ACC112 (cell line): ENCODE measurements at regions not wholly inside any gene's neighbourhood (a gene's known extent, or its start where the extent isn't known, plus 50 kb on each side); places are given as distances from the start of the nearest gene placed in this dataset.
A peak's percentile ranks its signal among the peaks of the same experiment; 100 is the strongest.

Source experiments
- H2AFZ ChIP-seq: fragments of 200-600 bp; sonication (generic); one replicate; pipeline ENCODE4 v1.6.0; 2017; ENCODE audit warnings: antibody characterized with exemption, low read length; ENCODE audit not compliant: unreplicated experiment
- H3K27ac ChIP-seq: fragments of 200-600 bp; sonication (generic); 2 replicates; pipeline ENCODE4 v1.5.1; 2014; ENCODE audit warnings: low read depth, mild to moderate bottlenecking, antibody characterized with exemption, low read length, moderate library complexity
- H3K27me3 ChIP-seq: fragments of 200-600 bp; sonication (generic); 2 replicates; pipeline ENCODE4 v1.6.1; 2014; ENCODE audit warnings: mild to moderate bottlenecking, antibody characterized with exemption, low read length, moderate library complexity, mixed read lengths; ENCODE audit not compliant: insufficient read depth
- H3K36me3 ChIP-seq: fragments of 200-600 bp; sonication (generic); 2 replicates; pipeline ENCODE4 v1.6.1; 2016; ENCODE audit warnings: mild to moderate bottlenecking, antibody characterized with exemption, low read length, moderate library complexity, mixed read lengths; ENCODE audit not compliant: insufficient read depth
- H3K4me1 ChIP-seq: fragments of 200-600 bp; sonication (generic); one replicate; pipeline ENCODE4 v1.6.1; 2016; ENCODE audit warnings: low read length, mixed read lengths; ENCODE audit not compliant: insufficient read depth, unreplicated experiment, control insufficient read depth
- H3K4me3 ChIP-seq: fragments of 200-600 bp; sonication (generic); 2 replicates; pipeline ENCODE4 v1.5.1; 2014; ENCODE audit warnings: mild to moderate bottlenecking, low read depth, low read length
- H3K79me2 ChIP-seq: fragments of 200-600 bp; sonication (generic); one replicate; pipeline ENCODE4 v1.6.0; 2016; ENCODE audit warnings: low read length; ENCODE audit not compliant: control insufficient read depth, unreplicated experiment, insufficient read depth

DNA sequence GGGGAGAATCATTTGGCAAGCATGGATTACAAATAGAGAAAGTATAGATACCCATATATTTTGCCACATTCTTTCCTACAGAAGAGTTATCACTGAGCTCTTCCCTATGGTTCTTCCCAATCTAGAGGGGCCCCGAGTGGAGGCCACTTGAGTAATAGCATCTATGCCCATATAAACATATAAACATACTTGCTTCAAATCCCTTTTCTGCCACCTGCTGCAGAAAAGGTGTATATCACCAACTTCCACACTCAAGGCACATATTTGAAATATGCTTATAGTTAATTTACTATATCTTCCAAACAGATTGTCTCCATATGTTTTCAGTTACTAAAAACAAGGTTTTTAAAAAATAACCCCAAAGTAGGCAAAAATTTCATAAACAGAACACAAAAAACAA is 642.8 kb upstream of the DIPK2B start:
- Histone ChIP-seq H3K27ac (no peak overlapping the region), H3K4me3 (no peak overlapping the region)

DNA sequence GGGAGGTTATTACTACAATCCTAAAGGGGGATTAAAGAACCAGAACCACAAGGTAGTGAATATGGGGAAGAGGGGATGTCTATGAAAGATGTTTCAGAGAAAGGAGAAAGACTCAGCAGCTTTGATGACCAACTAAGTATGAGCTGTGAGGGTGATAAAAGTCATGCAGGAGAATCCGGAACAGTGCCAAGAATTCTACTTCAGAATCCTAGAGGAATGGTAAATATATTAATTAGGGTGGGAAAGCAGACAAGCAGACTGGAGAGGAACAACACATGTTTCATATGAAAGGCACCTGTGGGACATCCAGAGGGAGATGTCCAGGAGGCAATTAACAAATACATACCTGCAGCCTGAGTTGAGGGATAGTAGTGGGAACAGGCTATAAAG is 642.2 kb upstream of the DIPK2B start:
- H3K79me2 ChIP-seq = no peaks in the 10 kb centered on the region
- peaks cover 5% of the 10 kb centered on the region; the same call in 1 of the 2 replicates for H3K36me3 ChIP-seq
- no peak overlapping the region for H3K27ac ChIP-seq

More for the DNA sequence above, 642.8 kb upstream of the DIPK2B start:
- Histone ChIP-seq H3K36me3 (peaks cover 5% of the 10 kb centered on the region; the same call in 1 of the 2 replicates), H3K4me1 (peaks cover 19% of the 10 kb centered on the region), H3K79me2 (no peaks in the 10 kb centered on the region), H2AFZ (no peak overlapping the region), H3K27me3 (no peaks in the 10 kb centered on the region)

GRCh38 chrX:45842207-45842925 is 641.7 kb upstream of the DIPK2B start:
- Histone ChIP-seq H2AFZ (no peak overlapping the region), H3K4me1 (peaks cover 19% of the 10 kb centered on the region), H3K4me3 (no peak overlapping the region), H3K27me3 (no peaks in the 10 kb centered on the region), H3K36me3 (peaks cover 5% of the 10 kb centered on the region; the same call in 1 of the 2 replicates), H3K27ac (no peak overlapping the region), H3K79me2 (no peaks in the 10 kb centered on the region)

More for the DNA sequence above, 642.2 kb upstream of the DIPK2B start:
- Histone ChIP-seq H3K27me3 (no peaks in the 10 kb centered on the region), H2AFZ (no peak overlapping the region), H3K4me3 (no peak overlapping the region), H3K4me1 (peaks cover 19% of the 10 kb centered on the region)

DNA sequence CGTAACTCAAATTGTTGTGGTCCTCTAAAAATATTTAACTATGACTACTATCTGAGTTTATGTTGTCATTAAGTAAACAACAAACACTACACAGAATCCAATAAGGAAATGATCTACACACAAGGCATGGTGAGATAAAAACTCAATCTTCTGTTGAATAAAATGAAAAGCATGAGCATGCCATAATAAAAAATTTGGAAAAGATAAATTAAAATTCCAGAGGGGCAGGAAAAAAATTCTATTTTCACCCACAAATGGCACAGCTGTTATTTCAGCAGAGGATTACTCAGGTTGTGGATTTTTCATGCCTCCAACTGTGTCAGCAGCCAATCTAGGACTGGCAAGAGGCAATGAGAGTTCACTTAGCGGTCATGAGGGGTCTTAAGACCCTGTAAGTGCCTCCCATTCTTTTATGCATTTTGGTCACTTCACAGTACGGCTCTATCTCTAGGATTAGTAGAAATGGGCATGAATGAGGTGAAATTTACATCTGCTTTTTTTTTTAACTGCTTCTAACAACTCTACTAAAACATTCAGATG is 639.8 kb upstream of the DIPK2B start:
- Histone ChIP-seq H3K27me3 (no peaks in the 10 kb centered on the region), H3K4me1 (peaks cover 19% of the 10 kb centered on the region), H3K36me3 (no peaks in the 10 kb centered on the region), H3K79me2 (no peaks in the 10 kb centered on the region), H3K27ac (no peak overlapping the region), H2AFZ (no peak overlapping the region), H3K4me3 (no peak overlapping the region)

- H3K79me2 ChIP-seq = peaks cover 4% of the 10 kb centered on the region
- no peaks in the 10 kb centered on the region for H3K36me3 ChIP-seq
- no peak overlapping the region for H2AFZ ChIP-seq
- H3K4me3 ChIP-seq = no peak overlapping the region
- no peaks in the 10 kb centered on the region for H3K27me3 ChIP-seq
- no peak overlapping the region for H3K27ac ChIP-seq
- H3K4me1 ChIP-seq = no peaks in the 10 kb centered on the region
Observed at GRCh38 chrX:45830343-45830742, 629.7 kb upstream of the DIPK2B start.

GRCh38 chrX:45824471-45824870 is 623.8 kb upstream of the DIPK2B start:
- Histone ChIP-seq H3K36me3 (no peaks in the 10 kb centered on the region), H3K27ac (peak overlapping the region; percentile 77), H3K27me3 (no peaks in the 10 kb centered on the region), H2AFZ (no peak overlapping the region), H3K79me2 (peaks cover 6% of the 10 kb centered on the region), H3K4me3 (no peak overlapping the region), H3K4me1 (peaks cover 14% of the 10 kb centered on the region)

GRCh38 chrX:45823536-45823935 is 622.9 kb upstream of the DIPK2B start:
- Histone ChIP-seq H3K79me2 (peaks cover 6% of the 10 kb centered on the region), H3K4me3 (no peak overlapping the region), H3K27me3 (no peaks in the 10 kb centered on the region), H3K27ac (peak overlapping the region; percentile 77), H2AFZ (no peak overlapping the region), H3K4me1 (peaks cover 14% of the 10 kb centered on the region), H3K36me3 (no peaks in the 10 kb centered on the region)

- peaks cover 6% of the 10 kb centered on the region for H3K79me2 ChIP-seq
- no peak overlapping the region for H3K4me3 ChIP-seq
- H3K27me3 ChIP-seq = no peaks in the 10 kb centered on the region
- no peak overlapping the region for H3K27ac ChIP-seq
- no peak overlapping the region for H2AFZ ChIP-seq
- peaks cover 14% of the 10 kb centered on the region for H3K4me1 ChIP-seq
- H3K36me3 ChIP-seq = no peaks in the 10 kb centered on the region
Observed at GRCh38 chrX:45822124-45822523, 621.4 kb upstream of the DIPK2B start.

- H3K4me1 ChIP-seq = peaks cover 6% of the 10 kb centered on the region
- H3K27me3 ChIP-seq = no peaks in the 10 kb centered on the region
- H3K27ac ChIP-seq = no peak overlapping the region
- H2AFZ ChIP-seq = no peak overlapping the region
- no peaks in the 10 kb centered on the region for H3K79me2 ChIP-seq
- no peaks in the 10 kb centered on the region for H3K36me3 ChIP-seq
- H3K4me3 ChIP-seq = no peak overlapping the region
Observed at GRCh38 chrX:45818913-45819312, 618.2 kb upstream of the DIPK2B start.

DNA sequence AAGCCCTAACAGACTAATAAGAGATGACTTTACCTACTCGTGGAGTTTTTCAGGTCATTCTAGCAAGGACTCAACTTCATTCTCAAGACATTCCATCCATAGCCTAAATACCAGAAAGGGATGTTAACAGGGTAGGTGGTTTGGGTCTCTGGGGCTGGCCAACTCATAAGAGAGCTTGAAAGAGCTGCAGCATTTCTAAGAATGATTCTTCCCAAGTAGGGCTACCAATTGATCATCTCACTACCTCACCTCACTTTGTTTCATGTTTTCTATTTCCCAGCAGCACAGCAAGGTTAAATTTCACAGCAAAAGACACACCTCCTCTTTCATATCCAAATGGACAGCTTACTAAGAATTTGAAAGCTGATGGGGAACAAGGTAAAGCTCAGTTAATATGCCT is 614.8 kb upstream of the DIPK2B start:
- no peaks in the 10 kb centered on the region for H3K36me3 ChIP-seq
- no peaks in the 10 kb centered on the region for H3K79me2 ChIP-seq
- H3K4me3 ChIP-seq = no peak overlapping the region
- H2AFZ ChIP-seq = no peak overlapping the region
- H3K4me1 ChIP-seq = no peaks in the 10 kb centered on the region
- no peak overlapping the region for H3K27ac ChIP-seq
- H3K27me3 ChIP-seq = no peaks in the 10 kb centered on the region

- Histone ChIP-seq H3K27ac (no peak overlapping the region), H3K36me3 (no peaks in the 10 kb centered on the region), H3K4me3 (no peak overlapping the region), H3K27me3 (no peaks in the 10 kb centered on the region), H3K4me1 (peaks cover 7% of the 10 kb centered on the region), H2AFZ (no peak overlapping the region), H3K79me2 (peaks cover 6% of the 10 kb centered on the region)
Observed at GRCh38 chrX:45811326-45811725, 610.6 kb upstream of the DIPK2B start.
